ENCODE measurements at regions not wholly inside any gene's neighbourhood (a gene's known extent, or its start where the extent isn't known, plus 50 kb on each side); places are given as distances from the start of the nearest gene placed in this dataset.

- no peak for ATAC-seq (replicated peaks; ENCODE audit: extremely low read depth, poor library complexity, severe bottlenecking)
- Mint-ChIP-seq H3K36me3 (ENCODE audit: insufficient read depth) (peaks cover under 1% of the 10 kb centered on the region), H3K27ac (ENCODE audit: low read depth) (no peak overlapping the region), H3K27me3 (peaks cover 38% of the 10 kb centered on the region), H3K4me1 (no peaks in the 10 kb centered on the region), H3K4me3 (no peak overlapping the region), H3K9me3 (peaks cover 5% of the 10 kb centered on the region)
- no peak for DNase-seq (ENCODE audit: low spot score in 2 of 2)
Measured at GRCh38 chr12:69136931-69137613, 102.3 kb upstream of the CPSF6 start.

GRCh38 chr12:69141074-69141473 lies 98.3 kb upstream of the CPSF6 start:
- Mint-ChIP-seq H3K4me3 (no peak overlapping the region), H3K36me3 (ENCODE audit: insufficient read depth) (peaks cover 2% of the 10 kb centered on the region), H3K27ac (ENCODE audit: low read depth) (no peak overlapping the region), H3K27me3 (peaks cover 30% of the 10 kb centered on the region), H3K9me3 (peaks cover 5% of the 10 kb centered on the region), H3K4me1 (no peaks in the 10 kb centered on the region)
- no peak for DNase-seq (ENCODE audit: low spot score in 2 of 2)
- no peak for ATAC-seq (replicated peaks; ENCODE audit: extremely low read depth, poor library complexity, severe bottlenecking)

- no peaks in the 10 kb centered on the region for H3K27me3 Mint-ChIP-seq
- ATAC-seq (replicated peaks; ENCODE audit: extremely low read depth, poor library complexity, severe bottlenecking) (no peak), DNase-seq (ENCODE audit: low spot score in 2 of 2) (no peak)
- no peaks in the 10 kb centered on the region for H3K9me3 Mint-ChIP-seq
- no peaks in the 10 kb centered on the region for H3K36me3 Mint-ChIP-seq (ENCODE audit: insufficient read depth)
- no peak overlapping the region for H3K4me3 Mint-ChIP-seq
- peaks cover 6% of the 10 kb centered on the region for H3K4me1 Mint-ChIP-seq
- H3K27ac Mint-ChIP-seq (ENCODE audit: low read depth): no peak overlapping the region
Measured at GRCh38 chr12:69149270-69149669, 90.1 kb upstream of the CPSF6 start.

DNA sequence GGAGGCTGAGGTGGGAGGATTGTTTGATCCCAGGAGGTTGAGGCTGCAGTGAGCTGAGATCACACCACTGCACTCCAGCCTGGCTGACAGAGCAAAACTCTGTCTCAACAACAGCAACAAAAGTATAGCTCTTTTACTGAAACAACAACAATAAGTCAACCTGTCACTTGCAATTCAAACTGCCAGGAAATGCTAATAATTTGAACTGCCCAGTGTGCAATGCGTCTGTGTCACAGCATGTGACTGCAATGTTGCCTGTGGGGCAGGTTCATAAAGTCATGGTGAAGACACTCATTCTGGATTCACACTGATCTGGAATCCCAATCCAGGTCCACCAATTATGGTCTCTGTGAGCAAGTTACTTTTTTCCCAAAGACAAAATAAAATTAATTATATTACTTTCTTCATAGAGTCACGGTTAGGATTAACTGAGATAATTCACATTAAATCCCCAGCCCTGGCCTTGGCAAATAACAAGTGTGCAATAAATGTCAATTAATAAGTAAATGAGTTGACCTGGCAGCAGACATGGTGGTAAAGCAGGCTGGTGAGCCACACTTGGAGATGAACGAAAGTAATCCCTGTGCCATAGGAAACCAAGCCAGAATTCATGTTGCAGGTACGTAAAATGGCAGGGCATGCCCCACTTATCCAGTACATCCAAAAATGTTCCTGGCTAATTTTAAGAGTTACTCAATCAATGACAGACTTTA lies 89.1 kb upstream of the CPSF6 start:
- ATAC-seq (replicated peaks; ENCODE audit: extremely low read depth, poor library complexity, severe bottlenecking) (no peak), DNase-seq (ENCODE audit: low spot score in 2 of 2) (no peak)
- H3K9me3 Mint-ChIP-seq: no peaks in the 10 kb centered on the region
- H3K27ac Mint-ChIP-seq (ENCODE audit: low read depth): no peak overlapping the region
- no peaks in the 10 kb centered on the region for H3K27me3 Mint-ChIP-seq
- no peak overlapping the region for H3K4me3 Mint-ChIP-seq
- H3K4me1 Mint-ChIP-seq: peaks cover 6% of the 10 kb centered on the region
- H3K36me3 Mint-ChIP-seq (ENCODE audit: insufficient read depth): no peaks in the 10 kb centered on the region

- DNase-seq (ENCODE audit: low spot score in 2 of 2): no peak
- Mint-ChIP-seq H3K9me3 (no peaks in the 10 kb centered on the region), H3K27ac (ENCODE audit: low read depth) (no peak overlapping the region), H3K4me1 (peaks cover 6% of the 10 kb centered on the region), H3K36me3 (ENCODE audit: insufficient read depth) (no peaks in the 10 kb centered on the region), H3K27me3 (no peaks in the 10 kb centered on the region), H3K4me3 (no peak overlapping the region)
- no peak for ATAC-seq (replicated peaks; ENCODE audit: extremely low read depth, poor library complexity, severe bottlenecking)
Measured at GRCh38 chr12:69150796-69151127, 88.6 kb upstream of the CPSF6 start.

DNA sequence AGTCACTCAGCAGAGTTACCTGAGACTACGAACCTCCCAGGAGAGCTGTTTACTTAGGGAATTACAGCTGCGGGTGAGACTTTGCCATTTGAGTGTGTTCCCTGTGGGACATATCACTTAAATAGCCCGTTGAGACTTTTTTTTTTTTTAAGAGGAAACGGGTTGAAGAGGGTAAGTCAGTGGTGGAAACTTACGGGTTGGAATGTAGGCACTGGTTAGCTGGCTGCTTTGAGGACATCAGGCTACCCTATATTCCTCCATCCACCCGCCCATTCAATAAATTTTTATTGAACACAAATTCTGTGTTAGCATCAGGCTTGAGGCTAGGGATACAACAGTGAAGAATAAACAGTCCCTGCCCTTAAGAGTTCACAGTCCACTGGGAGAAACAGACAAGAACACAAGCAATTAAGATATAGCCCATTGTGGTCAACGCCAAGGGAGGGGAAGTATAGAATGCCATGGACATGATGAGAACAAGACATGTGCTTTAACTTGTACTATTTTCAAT lies 88.1 kb upstream of the CPSF6 start:
- DNase-seq (ENCODE audit: low spot score in 2 of 2) (no peak), ATAC-seq (replicated peaks; ENCODE audit: extremely low read depth, poor library complexity, severe bottlenecking) (no peak)
- H3K27ac Mint-ChIP-seq (ENCODE audit: low read depth): no peak overlapping the region
- peaks cover 6% of the 10 kb centered on the region for H3K4me1 Mint-ChIP-seq
- no peaks in the 10 kb centered on the region for H3K27me3 Mint-ChIP-seq
- no peak overlapping the region for H3K4me3 Mint-ChIP-seq
- H3K9me3 Mint-ChIP-seq: no peaks in the 10 kb centered on the region
- H3K36me3 Mint-ChIP-seq (ENCODE audit: insufficient read depth): no peaks in the 10 kb centered on the region

- peak; percentile 57 to 68 for DNase-seq (ENCODE audit: low spot score in 2 of 2)
Measured at GRCh38 chr12:69154585-69155363, 84.6 kb upstream of the CPSF6 start.

GRCh38 chr12:69157023-69157655 lies 82.2 kb upstream of the CPSF6 start:
- Mint-ChIP-seq H3K27me3 (no peaks in the 10 kb centered on the region), H3K27ac (ENCODE audit: low read depth) (no peak overlapping the region), H3K36me3 (ENCODE audit: insufficient read depth) (no peaks in the 10 kb centered on the region), H3K9me3 (no peaks in the 10 kb centered on the region), H3K4me1 (peaks cover 16% of the 10 kb centered on the region), H3K4me3 (no peak overlapping the region)
- peak; percentile 86 for ATAC-seq (replicated peaks; ENCODE audit: extremely low read depth, poor library complexity, severe bottlenecking)
- peak; percentile 78 to 87 for DNase-seq (ENCODE audit: low spot score in 2 of 2)

More at GRCh38 chr12:69154585-69155363, 84.6 kb upstream of the CPSF6 start:
- H3K27me3 Mint-ChIP-seq: no peaks in the 10 kb centered on the region
- no peaks in the 10 kb centered on the region for H3K36me3 Mint-ChIP-seq (ENCODE audit: insufficient read depth)
- H3K27ac Mint-ChIP-seq (ENCODE audit: low read depth): no peak overlapping the region
- no peak overlapping the region for H3K4me3 Mint-ChIP-seq
- H3K9me3 Mint-ChIP-seq: no peaks in the 10 kb centered on the region
- peaks cover 6% of the 10 kb centered on the region for H3K4me1 Mint-ChIP-seq
- peak; percentile 59 for ATAC-seq (replicated peaks; ENCODE audit: extremely low read depth, poor library complexity, severe bottlenecking)

- no peaks in the 10 kb centered on the region for H3K9me3 Mint-ChIP-seq
- ATAC-seq (replicated peaks; ENCODE audit: extremely low read depth, poor library complexity, severe bottlenecking) (no peak), DNase-seq (ENCODE audit: low spot score in 2 of 2) (no peak)
- no peaks in the 10 kb centered on the region for H3K36me3 Mint-ChIP-seq (ENCODE audit: insufficient read depth)
- no peaks in the 10 kb centered on the region for H3K27me3 Mint-ChIP-seq
- peaks cover 10% of the 10 kb centered on the region for H3K4me1 Mint-ChIP-seq
- peak overlapping the region; percentile 9 for H3K27ac Mint-ChIP-seq (ENCODE audit: low read depth)
- H3K4me3 Mint-ChIP-seq: no peak overlapping the region
Measured at GRCh38 chr12:69161829-69162228, 77.5 kb upstream of the CPSF6 start.

DNA sequence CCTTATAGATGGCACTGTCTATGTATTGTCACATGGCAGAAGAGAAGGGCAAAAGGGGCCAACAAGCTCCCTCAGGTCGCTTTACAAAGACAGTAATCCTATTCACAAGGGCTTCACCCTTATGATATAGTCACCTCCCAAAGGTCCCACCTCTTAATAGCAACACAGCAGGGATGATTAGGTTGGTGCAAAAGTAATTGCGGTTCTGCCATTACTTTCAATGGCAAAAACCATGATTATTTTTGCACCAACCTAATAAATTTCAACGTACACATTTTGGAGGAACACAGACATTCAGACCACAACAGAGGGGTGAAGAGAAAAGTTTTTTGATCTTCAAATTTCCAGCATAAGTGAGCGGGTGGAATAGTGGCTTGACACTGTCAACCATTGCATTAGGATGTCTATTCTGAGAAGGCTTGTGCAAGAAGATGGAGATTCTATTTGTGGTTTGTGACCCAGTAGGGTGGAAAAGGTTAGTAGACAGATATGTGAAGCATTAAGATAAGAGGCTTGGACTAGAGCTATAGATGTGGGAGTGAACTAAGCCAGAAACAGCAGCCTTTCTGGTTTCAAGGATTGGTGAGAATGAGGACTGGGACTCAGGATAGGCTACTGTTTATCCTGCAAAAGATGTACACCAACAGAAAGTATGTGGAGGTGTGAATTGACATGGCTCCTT lies 75.5 kb upstream of the CPSF6 start:
- ATAC-seq (replicated peaks; ENCODE audit: extremely low read depth, poor library complexity, severe bottlenecking) (no peak), DNase-seq (ENCODE audit: low spot score in 2 of 2) (no peak)
- H3K27ac Mint-ChIP-seq (ENCODE audit: low read depth): no peak overlapping the region
- H3K9me3 Mint-ChIP-seq: no peaks in the 10 kb centered on the region
- no peaks in the 10 kb centered on the region for H3K36me3 Mint-ChIP-seq (ENCODE audit: insufficient read depth)
- no peak overlapping the region for H3K4me3 Mint-ChIP-seq
- H3K27me3 Mint-ChIP-seq: no peaks in the 10 kb centered on the region
- peaks cover 10% of the 10 kb centered on the region for H3K4me1 Mint-ChIP-seq

DNA sequence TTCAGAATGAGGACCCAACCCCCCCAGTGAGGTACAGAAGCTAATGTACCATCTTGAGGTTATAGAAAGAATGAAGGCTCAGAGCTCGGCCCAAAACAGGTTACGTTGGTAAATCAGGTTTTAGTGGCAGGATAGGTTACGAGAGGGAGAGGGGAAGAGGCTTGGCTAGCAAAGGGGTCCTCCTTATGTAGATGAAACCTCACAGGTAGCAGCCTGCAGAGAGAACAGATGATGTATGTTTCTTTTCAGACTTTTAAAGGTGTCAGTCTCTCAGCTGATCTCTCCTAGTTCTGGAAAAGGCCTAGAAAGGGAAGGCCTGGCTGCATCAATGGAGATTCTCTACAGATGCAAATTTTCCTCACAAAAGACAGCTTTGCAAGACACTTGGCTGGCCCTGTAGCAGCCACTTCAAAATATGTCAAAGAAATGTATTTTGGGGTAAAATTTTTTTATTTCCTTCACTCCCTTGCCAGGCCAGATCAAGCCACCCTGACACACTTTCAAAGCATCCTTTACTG lies 71.7 kb upstream of the CPSF6 start:
- DNase-seq (ENCODE audit: low spot score in 2 of 2): no peak
- no peak overlapping the region for H3K4me3 Mint-ChIP-seq
- H3K4me1 Mint-ChIP-seq: peaks cover 5% of the 10 kb centered on the region
- no peaks in the 10 kb centered on the region for H3K27me3 Mint-ChIP-seq
- no peak overlapping the region for H3K27ac Mint-ChIP-seq (ENCODE audit: low read depth)
- ATAC-seq (replicated peaks; ENCODE audit: extremely low read depth, poor library complexity, severe bottlenecking): no peak
- no peaks in the 10 kb centered on the region for H3K36me3 Mint-ChIP-seq (ENCODE audit: insufficient read depth)
- no peaks in the 10 kb centered on the region for H3K9me3 Mint-ChIP-seq

- Mint-ChIP-seq H3K27ac (ENCODE audit: low read depth) (no peak overlapping the region), H3K36me3 (ENCODE audit: insufficient read depth) (no peaks in the 10 kb centered on the region), H3K9me3 (no peaks in the 10 kb centered on the region), H3K4me3 (no peak overlapping the region), H3K27me3 (no peaks in the 10 kb centered on the region), H3K4me1 (peaks cover 5% of the 10 kb centered on the region)
- ATAC-seq (replicated peaks; ENCODE audit: extremely low read depth, poor library complexity, severe bottlenecking) (no peak), DNase-seq (ENCODE audit: low spot score in 2 of 2) (no peak)
Measured at GRCh38 chr12:69168363-69168762, 71.0 kb upstream of the CPSF6 start.
